ENCODE measurements at regions not wholly inside any gene's neighbourhood (a gene's known extent, or its start where the extent isn't known, plus 50 kb on each side); places are given as distances from the start of the nearest gene placed in this dataset.
A peak's percentile ranks its signal among the peaks of the same experiment; 100 is the strongest.
"Not testable (repeated sequence)": the region's sequence is repeated elsewhere in the genome, so short reads cannot be mapped to it uniquely, and the experiment has no call there.

DNA sequence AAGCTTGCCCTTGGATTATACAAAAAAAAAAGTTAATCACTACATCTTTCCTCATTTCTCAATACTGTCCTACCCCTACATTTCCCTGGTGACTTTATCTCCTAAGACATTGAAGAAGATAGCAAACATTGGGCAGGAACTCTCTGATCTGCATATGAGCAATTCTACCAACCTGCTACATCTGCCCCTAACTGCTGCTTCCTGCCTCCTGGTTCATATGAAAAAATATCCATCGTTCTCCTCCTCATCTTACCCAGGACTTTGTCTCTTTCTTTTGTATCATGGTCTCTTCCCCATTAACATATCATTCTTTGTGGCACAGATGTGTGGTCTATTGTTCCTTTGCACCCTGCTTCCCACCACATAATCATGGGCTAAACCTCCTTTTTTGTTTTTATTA is 139.7 kb upstream of the PCGF5 start:
- no peak for ATAC-seq

DNA sequence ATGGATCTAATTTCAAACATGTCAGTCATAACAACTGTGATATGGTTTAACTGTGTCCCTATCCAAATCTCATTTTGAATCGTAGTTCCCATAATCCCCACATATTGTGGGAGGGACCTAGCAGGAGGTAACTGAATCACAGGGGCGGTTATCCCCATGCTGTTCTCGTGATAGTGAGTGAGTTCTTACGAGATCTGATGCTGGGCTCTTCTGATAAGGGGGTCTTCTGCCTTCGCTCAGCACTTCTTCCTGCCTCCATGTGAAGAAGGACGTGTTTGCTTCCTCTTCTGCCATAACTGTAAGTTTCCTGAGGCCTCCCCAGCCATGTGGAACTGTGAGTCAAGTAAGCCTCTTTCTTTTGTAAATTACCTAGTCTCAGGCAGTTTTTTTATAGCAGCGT is 138.0 kb upstream of the PCGF5 start:
- DNase-seq (ENCODE audit: low spot score) (no peak), ATAC-seq (no peak)

More for the DNA sequence above, 139.7 kb upstream of the PCGF5 start:
- DNase-seq (ENCODE audit: low spot score) = no peak

DNA sequence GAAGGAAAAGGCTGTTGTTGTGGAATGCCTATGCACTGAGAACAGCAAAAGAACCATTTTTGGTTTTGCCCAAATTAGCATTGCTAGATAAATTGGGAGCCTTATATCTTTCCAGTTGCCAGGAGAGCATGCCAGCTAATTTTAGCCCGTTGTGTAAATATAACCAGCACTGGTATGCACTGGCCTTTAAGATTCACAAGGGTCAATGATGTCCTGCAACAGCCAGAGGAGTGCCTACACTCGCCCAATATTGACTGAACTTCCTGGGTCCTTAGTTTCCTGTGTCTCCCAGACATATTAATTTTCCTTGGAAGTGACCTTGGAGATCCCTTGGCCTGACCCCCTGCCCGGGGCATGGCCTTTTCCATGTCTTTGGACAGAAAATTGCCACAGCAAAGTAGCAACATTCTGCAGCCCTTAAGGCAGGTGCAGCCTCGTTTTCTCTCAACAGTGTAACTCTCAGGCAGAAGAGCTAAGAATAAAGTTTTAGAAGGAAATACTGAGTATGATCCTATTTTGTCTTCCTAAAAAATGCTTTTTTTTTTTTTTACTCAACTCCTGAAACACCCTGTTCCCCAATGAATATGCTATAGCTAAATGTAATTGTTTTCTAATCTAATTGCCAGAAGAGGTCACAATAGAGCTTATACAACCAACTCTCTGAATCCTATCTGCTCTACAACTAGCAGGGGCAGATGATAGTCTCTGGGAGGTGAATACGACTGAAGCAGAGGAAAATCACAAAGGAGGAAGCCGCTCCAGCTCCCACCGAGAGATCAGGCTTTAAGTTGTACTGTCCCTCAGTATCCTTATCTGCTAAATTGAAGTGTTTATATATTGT is 131.9 kb upstream of the PCGF5 start:
- peak; percentile 83 for ATAC-seq

GRCh38 chr10:91090761-91091529 is 129.5 kb upstream of the PCGF5 start:
- ATAC-seq = peak; percentile 68
- DNase-seq (ENCODE audit: low spot score) = no peak

More for the DNA sequence above, 131.9 kb upstream of the PCGF5 start:
- no peak for DNase-seq (ENCODE audit: low spot score)

GRCh38 chr10:91091780-91092179 is 128.7 kb upstream of the PCGF5 start:
- peak; percentile 61 for ATAC-seq

GRCh38 chr10:91096274-91096673 is 124.2 kb upstream of the PCGF5 start:
- no peak for DNase-seq (ENCODE audit: low spot score)
- ATAC-seq = no peak

More at GRCh38 chr10:91091780-91092179, 128.7 kb upstream of the PCGF5 start:
- DNase-seq (ENCODE audit: low spot score) = no peak

DNA sequence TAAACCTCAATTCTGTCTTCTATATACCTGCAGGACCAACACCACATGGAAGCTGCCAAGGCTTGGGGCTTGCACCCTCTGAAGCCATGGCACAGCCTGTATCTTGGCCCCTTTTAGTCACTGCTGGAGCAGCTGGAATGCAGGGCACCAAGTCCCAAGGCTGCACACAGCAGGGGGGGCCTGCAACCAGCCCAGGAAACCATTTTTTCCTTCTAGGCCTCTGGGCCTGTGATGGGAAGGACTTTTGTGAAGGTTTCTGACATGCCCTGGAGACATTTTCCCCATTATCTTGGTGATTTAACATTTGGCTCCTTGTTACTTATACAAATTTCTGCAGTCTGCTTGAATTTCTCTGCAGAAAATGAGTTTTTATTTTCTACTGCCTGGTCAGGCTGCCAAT is 123.2 kb upstream of the PCGF5 start:
- ATAC-seq = no peak
- no peak for DNase-seq (ENCODE audit: low spot score)

- not testable (repeated sequence) for ATAC-seq
Observed at GRCh38 chr10:91098021-91098420, 122.4 kb upstream of the PCGF5 start.

DNA sequence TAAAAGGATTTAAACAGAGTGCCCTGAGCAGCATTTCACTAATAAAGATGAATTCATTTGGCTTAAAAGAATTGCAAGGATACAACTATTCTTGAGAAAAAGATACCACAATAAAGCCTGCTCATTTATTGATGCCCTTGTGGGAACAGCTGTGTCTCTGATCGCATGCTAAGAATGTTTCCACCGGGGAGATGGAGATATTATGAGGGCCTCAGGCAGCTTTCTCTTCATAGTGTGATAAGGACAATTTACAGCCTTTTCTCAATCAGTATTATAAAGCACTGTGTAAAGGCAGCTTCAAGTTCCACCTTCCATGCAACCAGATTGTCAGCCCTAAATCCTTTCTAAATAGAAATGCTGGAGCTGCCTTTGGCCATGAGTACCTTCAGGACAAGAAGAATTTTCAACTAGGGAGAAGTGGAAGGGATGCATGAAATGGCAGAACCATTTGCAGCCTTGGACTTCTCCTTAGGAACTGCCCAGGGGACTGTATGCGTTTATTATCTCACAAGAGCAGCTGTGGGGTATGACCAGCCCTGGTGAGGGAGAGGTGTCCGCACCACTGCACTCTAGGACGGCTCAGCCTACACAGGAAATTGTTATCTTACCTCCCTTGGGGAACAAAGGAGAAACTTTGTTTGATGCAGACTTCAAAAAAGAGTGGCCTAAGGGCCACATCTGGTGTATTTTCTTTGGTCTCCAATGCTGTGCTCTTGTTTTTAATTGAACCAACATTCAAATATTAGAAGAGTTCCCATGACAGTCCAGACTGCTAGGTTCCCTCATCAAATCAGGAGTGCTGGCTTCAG is 116.9 kb upstream of the PCGF5 start:
- ATAC-seq (no peak), DNase-seq (ENCODE audit: low spot score) (no peak)

More at GRCh38 chr10:91098021-91098420, 122.4 kb upstream of the PCGF5 start:
- DNase-seq (ENCODE audit: low spot score) = not testable (repeated sequence)

DNA sequence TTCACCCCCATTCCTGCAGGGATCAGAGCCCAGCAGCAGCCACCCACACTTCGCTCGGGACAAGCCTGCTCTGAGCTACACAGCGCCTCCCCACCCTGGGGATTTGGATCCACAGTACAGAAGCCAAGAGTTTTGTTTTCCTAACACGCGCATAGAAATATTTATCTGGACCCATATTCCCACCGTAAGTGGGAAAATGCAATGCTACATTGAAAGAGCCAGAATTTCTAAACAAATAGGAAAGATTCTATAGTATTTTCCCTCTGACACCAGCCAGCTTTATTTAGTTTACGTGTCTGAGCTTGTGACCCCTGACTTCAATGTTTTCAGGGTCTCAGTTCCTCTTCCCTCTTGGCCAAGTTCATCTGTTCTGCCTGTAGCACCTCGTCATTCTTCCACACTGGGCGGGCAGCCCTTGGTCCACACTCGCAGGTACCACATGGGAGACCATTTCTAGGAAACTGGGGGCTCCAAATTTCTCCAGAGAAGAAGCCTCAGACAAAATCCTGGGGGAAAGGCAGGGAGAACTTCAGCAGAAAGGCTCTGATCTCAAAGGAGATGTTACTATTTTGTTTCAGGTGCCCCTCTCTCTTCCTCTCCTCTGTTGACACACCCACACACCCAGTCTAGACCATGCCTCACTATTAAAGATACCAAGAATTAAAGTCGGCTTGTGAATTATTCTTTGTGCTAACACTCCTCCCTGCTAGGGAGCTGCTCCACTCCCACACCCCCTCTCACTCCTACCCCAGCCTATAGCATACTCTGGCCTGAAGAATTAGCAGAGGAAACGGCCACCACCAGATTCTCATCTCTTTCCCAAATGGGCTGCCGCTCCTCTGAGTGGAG is 116.0 kb upstream of the PCGF5 start:
- DNase-seq (ENCODE audit: low spot score) (no peak), ATAC-seq (no peak)

GRCh38 chr10:91105269-91105668 is 115.2 kb upstream of the PCGF5 start:
- no peak for ATAC-seq
- DNase-seq (ENCODE audit: low spot score) = no peak

DNA sequence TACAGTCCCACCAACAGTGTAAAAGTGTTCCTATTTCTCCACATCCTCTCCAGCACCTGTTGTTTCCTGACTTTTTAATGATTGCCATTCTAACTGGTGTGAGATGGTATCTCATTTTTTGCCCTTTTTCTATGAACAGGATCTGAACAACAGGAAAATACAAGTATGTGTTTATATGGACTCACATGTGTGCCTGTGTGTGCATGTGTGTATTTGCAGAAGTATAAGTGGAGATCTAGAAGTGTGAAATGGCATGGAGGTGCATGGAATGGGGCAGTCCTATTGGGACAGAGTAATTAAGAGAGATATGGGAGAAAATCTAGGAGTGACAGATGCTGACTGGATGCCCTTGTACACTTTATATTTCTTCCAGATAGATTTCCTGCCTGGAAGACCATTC is 111.6 kb upstream of the PCGF5 start:
- DNase-seq (ENCODE audit: low spot score) (no peak), ATAC-seq (no peak)

- ATAC-seq (no peak), DNase-seq (ENCODE audit: low spot score) (no peak)
Observed at GRCh38 chr10:91111060-91111459, 109.4 kb upstream of the PCGF5 start.

GRCh38 chr10:91115618-91116390 is 104.7 kb upstream of the PCGF5 start:
- DNase-seq (ENCODE audit: low spot score) (no peak), ATAC-seq (no peak)

DNA sequence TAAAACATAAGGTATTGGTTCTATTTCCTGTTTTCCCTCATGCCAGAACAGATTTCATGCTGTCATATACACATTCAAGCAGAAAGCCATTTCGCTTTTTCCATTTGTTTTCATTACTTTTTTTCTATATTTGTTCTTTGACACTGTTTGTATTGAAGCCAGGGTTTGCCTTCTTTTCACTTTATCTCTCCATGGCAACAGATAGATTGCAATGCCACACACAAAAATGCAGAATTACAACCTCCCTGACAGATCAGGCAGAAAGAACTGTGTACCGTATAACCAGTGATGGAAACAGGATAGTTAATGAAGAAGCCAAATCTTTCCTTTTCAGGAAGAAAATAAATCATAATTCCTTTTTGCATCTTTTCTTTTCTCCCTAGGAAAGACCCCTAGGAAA is 103.0 kb upstream of the PCGF5 start:
- ATAC-seq = no peak

GRCh38 chr10:91120348-91120747 is 100.1 kb upstream of the PCGF5 start:
- no peak for DNase-seq (ENCODE audit: low spot score)
- no peak for ATAC-seq

More for the DNA sequence above, 103.0 kb upstream of the PCGF5 start:
- DNase-seq (ENCODE audit: low spot score) = no peak

DNA sequence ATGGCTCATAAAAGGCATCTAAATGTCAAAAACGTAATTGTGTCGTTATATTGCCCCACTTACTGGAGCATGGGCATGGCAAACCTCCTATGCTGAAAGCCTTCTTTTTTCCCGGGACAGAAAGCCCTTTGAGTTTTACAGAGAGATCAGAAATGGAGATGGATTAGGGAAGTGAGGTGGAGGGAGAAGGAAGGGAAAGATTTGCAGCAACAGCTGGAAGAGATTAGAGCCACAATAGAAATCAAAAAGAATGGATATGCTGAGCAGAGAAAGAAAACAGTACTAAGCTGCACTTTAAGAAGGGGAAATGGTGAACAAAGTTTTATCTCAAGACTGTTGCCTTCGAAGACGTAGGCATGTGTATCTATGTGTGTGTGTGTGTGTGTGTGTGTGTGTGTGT is 97.2 kb upstream of the PCGF5 start:
- DNase-seq (ENCODE audit: low spot score) (no peak), ATAC-seq (no peak)

DNA sequence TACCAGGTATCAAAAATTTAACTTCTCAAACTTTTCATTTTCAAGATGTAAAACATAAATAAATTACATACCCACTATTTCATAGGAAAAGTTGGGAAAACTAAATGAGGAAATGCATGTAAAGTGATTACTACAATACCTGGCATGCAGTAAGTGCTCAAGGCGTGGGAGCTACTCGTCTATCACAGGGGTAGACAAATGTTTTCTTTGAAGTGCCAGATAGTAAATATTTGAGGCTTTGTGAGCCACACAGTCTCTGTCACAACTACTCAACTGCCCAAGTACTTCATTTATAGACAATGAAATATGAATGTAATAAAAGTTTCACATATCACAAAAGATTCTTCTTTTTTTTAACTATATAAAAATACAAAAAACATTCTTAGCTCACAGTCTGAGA is 96.4 kb upstream of the PCGF5 start:
- DNase-seq (ENCODE audit: low spot score) (no peak), ATAC-seq (no peak)

DNA sequence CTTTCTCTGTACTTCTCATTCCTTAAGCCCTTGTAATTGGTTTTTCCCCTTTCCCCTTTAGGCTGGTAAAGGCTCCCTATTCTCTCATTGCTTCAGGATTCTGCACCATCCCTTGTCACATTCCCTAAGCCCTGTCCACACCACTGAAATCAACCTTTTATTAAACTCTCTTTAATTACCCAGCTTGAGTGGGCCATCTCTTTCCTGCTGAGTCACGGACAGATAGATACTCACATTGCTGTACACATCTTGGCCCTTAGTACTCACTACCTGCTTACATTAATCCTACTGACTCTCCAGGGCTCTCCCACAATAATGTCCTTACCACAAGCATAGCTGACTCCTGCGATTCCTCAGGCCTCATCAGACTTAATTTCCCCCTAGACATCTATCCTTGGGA is 94.0 kb upstream of the PCGF5 start:
- DNase-seq (ENCODE audit: low spot score) (no peak), ATAC-seq (no peak)
